HepG2 (cell line): ENCODE measurements at regions not wholly inside any gene's neighbourhood (a gene's known extent, or its start where the extent isn't known, plus 50 kb on each side); places are given as distances from the start of the nearest gene placed in this dataset.

Experiments used
- ATAC-seq: fragments of 200-7000 bp; cut with Tn5 transposase; 3 replicates; pipeline ENCODE4 v1.9.1; 2020; ENCODE audit warnings: mild to moderate bottlenecking, moderate library complexity
- BruUV-seq: library from RNA; stranded (reverse); fragments of 400-500 nt; replicated peaks from 2 replicates; lab custom pipeline; 2021; lab: Mats Ljungman, UMichigan
- CTCF ChIA-PET: fragments of 300-600 bp; formaldehyde crosslinking; extraction: SDS; loops from one replicate; lab custom pipeline; 2021; ENCODE audit warnings: low total read pairs, inconsistent platforms, low intra/inter-chr PET ratio; lab: Yijun Ruan, JAX
- POLR2A ChIA-PET: fragments of 350-600 bp; sonication (Branson Sonifier 250); formaldehyde crosslinking; loops from one replicate; lab custom pipeline; 2020; ENCODE audit warnings: antibody characterized with exemption, inconsistent platforms; lab: Yijun Ruan, JAX
- DNase-seq: peaks from one replicate; pipeline ENCODE4 v3.0.0-alpha.2; 2015; ENCODE audit warnings: low spot score
- FAIRE-seq: peaks from 3 replicates; lab custom pipeline; 2011; peaks lifted over from hg19 to GRCh38; lab: Jason Lieb, UNC
- H2AFZ ChIP-seq: one replicate; pipeline ENCODE4 v1.6.1; 2011; ENCODE audit warnings: low read length, inconsistent platforms
- H3K27ac ChIP-seq: fragments of 300-600 bp; 3 replicates; pipeline ENCODE4 v1.8.0; 2011; ENCODE audit warnings: mixed run types, mild to moderate bottlenecking, mixed read lengths, low read length, inconsistent platforms; ENCODE audit not compliant: insufficient read depth; ENCODE audit errors: extremely low read length
- H3K27me3 ChIP-seq, 2 experiments: fragments of 200-600 bp in 1 of 2; 2 replicates in 1 of 2; 3 replicates in 1 of 2; pipeline versions ENCODE4 v1.6.0 to v1.8.0; 2011; ENCODE audit warnings: low read length in 2 of 2, mild to moderate bottlenecking in 2 of 2, moderate library complexity in 2 of 2, inconsistent platforms in 1 of 2; ENCODE audit not compliant: insufficient read depth in 2 of 2, control insufficient read depth in 1 of 2
- H3K36me3 ChIP-seq, 2 experiments: fragments of 200-600 bp in 1 of 2; replicated peaks in 1 of 2; 2 replicates in 1 of 2; 3 replicates in 1 of 2; pipeline versions ENCODE4 v1.5.1 to v1.8.0; 2011; ENCODE audit warnings: low read length in 2 of 2, inconsistent platforms in 1 of 2; ENCODE audit not compliant: insufficient read depth in 2 of 2, control insufficient read depth in 1 of 2
- H3K4me1 ChIP-seq: 2 replicates; pipeline ENCODE4 v1.5.1; 2012; ENCODE audit warnings: low read length, inconsistent platforms; ENCODE audit not compliant: insufficient read depth
- H3K4me2 ChIP-seq: 2 replicates; pipeline ENCODE4 v1.6.0; 2011; ENCODE audit warnings: low read depth, low read length, inconsistent platforms
- H3K4me3 ChIP-seq, 3 experiments: fragments of 200-600 bp in 1 of 3; sonication (generic), shearing (Covaris generic) in 1 of 3; replicated peaks in 1 of 3; 2 replicates each; pipeline ENCODE4 v1.5.1; 2011 to 2016; ENCODE audit warnings: low read length in 3 of 3, inconsistent platforms in 2 of 3, low read depth in 2 of 3, mild to moderate bottlenecking in 2 of 3, control low read depth in 1 of 3, mixed read lengths in 1 of 3; ENCODE audit not compliant: insufficient read depth in 1 of 3
- H3K79me2 ChIP-seq: one replicate; pipeline ENCODE4 v1.6.1; 2011; ENCODE audit warnings: low read length, inconsistent platforms; ENCODE audit not compliant: insufficient read depth
- H3K9ac ChIP-seq: 2 replicates; pipeline ENCODE4 v1.6.0; 2011; ENCODE audit warnings: mild to moderate bottlenecking, low read depth, low read length, inconsistent platforms; ENCODE audit not compliant: insufficient read depth
- H3K9me3 ChIP-seq: 2 replicates; pipeline ENCODE4 v1.5.1; 2012; ENCODE audit warnings: mild to moderate bottlenecking, low read length
- H4K20me1 ChIP-seq: 2 replicates; pipeline ENCODE4 v1.6.0; 2011; ENCODE audit warnings: inconsistent platforms, mild to moderate bottlenecking, low read length, moderate library complexity; ENCODE audit not compliant: insufficient read depth
- ARNT2 ChIP-seq: sonication (generic); formaldehyde crosslinking; IDR thresholded peaks from 2 replicates; pipeline ENCODE4 v1.8.0; 2022; ENCODE audit warnings: mild to moderate bottlenecking, low read depth, missing genetic modification reagents, moderate library complexity
- CREB1 ChIP-seq, 2 experiments: fragments of 450-650 bp in 1 of 2; IDR thresholded peaks; 2 replicates each; pipeline ENCODE4 v1.6.1; 2016 to 2017; ENCODE audit warnings: control low read depth in 1 of 2, mild to moderate bottlenecking in 1 of 2, missing compliant biosample characterization in 1 of 2, missing genetic modification characterization in 1 of 2
- KLF15 ChIP-seq: sonication (generic); formaldehyde crosslinking; IDR thresholded peaks from 2 replicates; pipeline ENCODE4 v1.8.1; 2023; ENCODE audit warnings: borderline replicate concordance, mild to moderate bottlenecking, inconsistent platforms, missing genetic modification reagents, mixed read lengths
- MAFF ChIP-seq: IDR thresholded peaks from 2 replicates; pipeline ENCODE4 v1.6.1; 2011; ENCODE audit warnings: low read depth, low read length, improper control_type of control experiment
- SIN3A ChIP-seq: IDR thresholded peaks from 2 replicates; pipeline ENCODE4 v1.6.1; 2011; ENCODE audit warnings: low read depth, mild to moderate bottlenecking, control low read depth, low read length, borderline replicate concordance
- SYNCRIP ChIP-seq: fragments of 200-400 bp; formaldehyde crosslinking; IDR thresholded peaks from 2 replicates; pipeline ENCODE4 v1.6.1; 2018; ENCODE audit warnings: mild to moderate bottlenecking, low read depth, low read length; ENCODE audit not compliant: insufficient read depth
- TBL1XR1 ChIP-seq: fragments of 150-350 bp; IDR thresholded peaks from 2 replicates; pipeline ENCODE4 v1.6.1; 2014; ENCODE audit warnings: borderline replicate concordance, low read length; ENCODE audit not compliant: partially characterized antibody
- ZNF10 ChIP-seq: sonication (generic); formaldehyde crosslinking; IDR thresholded peaks from 2 replicates; pipeline ENCODE4 v1.4.0; 2020; ENCODE audit warnings: mild to moderate bottlenecking, low read depth, missing genetic modification reagents, borderline replicate concordance
- ZNF646 ChIP-seq: sonication (generic); formaldehyde crosslinking; IDR thresholded peaks from 2 replicates; pipeline ENCODE4 v1.9.0; 2021; ENCODE audit warnings: mild to moderate bottlenecking, missing genetic modification reagents
- WGBS: methylation state at CpG from one replicate; pipeline ENCODE4 v1.1.6; 2017; ENCODE audit warnings: low lambda C conversion rate; 5-methylcytosine and 5-hydroxymethylcytosine counted together
- in situ Hi-C: cut with HindIII; loops from 2 replicates; pipeline ENCODE4 v1.10.0; 2017; ENCODE audit warnings: low pct_unique_long_range_greater_than_20kb; ENCODE audit not compliant: extremely low pct_ligation_motif_present
- intact Hi-C: fragments of 100-400 bp; cut with micrococcal nuclease; formaldehyde crosslinking; loops from one replicate; pipeline ENCODE4 v1.10.0; 2022; ENCODE audit not compliant: unreplicated experiment
- TF ChIP-seq, protein P1 (sequence below): sonication (generic); formaldehyde crosslinking; IDR thresholded peaks from 2 replicates; pipeline ENCODE4 v1.5.0; 2020; ENCODE audit warnings: mild to moderate bottlenecking, missing genetic modification reagents, borderline replicate concordance

- Histone ChIP-seq H3K9ac (no peak overlapping the region), H3K36me3 (no peaks in the 10 kb centered on the region), H4K20me1 (no peaks in the 10 kb centered on the region), H3K79me2 (no peaks in the 10 kb centered on the region), H2AFZ (no peak overlapping the region), H3K4me1 (peaks cover 9% of the 10 kb centered on the region), H3K9me3 (no peaks in the 10 kb centered on the region), H3K4me2 (no peak overlapping the region), H3K4me3 (no peak overlapping the region), H3K27me3 (peaks cover 0 to 34% of the 10 kb centered on the region in 2 experiments; a peak in 4 of 5 replicates), H3K27ac (no peak overlapping the region)
- no peak for FAIRE-seq
- no TSS peak for BruUV-seq
- in situ Hi-C loops = no loop called here
- ATAC-seq = no peak
- DNase-seq = no peak
- CTCF ChIA-PET = no interaction called here
- 13% methylated on average over 2 of the region's 2 CpGs for WGBS
- POLR2A ChIA-PET = no interaction called here
- intact Hi-C loops = no loop called here
- no peak for TF ChIP-seq ZNF646 (CRISPR knock-in tag)
- no peak for TF ChIP-seq TBL1XR1
- no peak for TF ChIP-seq KLF15 (CRISPR knock-in tag)
- TF ChIP-seq MAFF = no peak
- TF ChIP-seq SIN3A = no peak
- no peak for TF ChIP-seq ARNT2
- TF ChIP-seq ZNF10 (CRISPR knock-in tag) = no peak
- TF ChIP-seq, protein P1, sequence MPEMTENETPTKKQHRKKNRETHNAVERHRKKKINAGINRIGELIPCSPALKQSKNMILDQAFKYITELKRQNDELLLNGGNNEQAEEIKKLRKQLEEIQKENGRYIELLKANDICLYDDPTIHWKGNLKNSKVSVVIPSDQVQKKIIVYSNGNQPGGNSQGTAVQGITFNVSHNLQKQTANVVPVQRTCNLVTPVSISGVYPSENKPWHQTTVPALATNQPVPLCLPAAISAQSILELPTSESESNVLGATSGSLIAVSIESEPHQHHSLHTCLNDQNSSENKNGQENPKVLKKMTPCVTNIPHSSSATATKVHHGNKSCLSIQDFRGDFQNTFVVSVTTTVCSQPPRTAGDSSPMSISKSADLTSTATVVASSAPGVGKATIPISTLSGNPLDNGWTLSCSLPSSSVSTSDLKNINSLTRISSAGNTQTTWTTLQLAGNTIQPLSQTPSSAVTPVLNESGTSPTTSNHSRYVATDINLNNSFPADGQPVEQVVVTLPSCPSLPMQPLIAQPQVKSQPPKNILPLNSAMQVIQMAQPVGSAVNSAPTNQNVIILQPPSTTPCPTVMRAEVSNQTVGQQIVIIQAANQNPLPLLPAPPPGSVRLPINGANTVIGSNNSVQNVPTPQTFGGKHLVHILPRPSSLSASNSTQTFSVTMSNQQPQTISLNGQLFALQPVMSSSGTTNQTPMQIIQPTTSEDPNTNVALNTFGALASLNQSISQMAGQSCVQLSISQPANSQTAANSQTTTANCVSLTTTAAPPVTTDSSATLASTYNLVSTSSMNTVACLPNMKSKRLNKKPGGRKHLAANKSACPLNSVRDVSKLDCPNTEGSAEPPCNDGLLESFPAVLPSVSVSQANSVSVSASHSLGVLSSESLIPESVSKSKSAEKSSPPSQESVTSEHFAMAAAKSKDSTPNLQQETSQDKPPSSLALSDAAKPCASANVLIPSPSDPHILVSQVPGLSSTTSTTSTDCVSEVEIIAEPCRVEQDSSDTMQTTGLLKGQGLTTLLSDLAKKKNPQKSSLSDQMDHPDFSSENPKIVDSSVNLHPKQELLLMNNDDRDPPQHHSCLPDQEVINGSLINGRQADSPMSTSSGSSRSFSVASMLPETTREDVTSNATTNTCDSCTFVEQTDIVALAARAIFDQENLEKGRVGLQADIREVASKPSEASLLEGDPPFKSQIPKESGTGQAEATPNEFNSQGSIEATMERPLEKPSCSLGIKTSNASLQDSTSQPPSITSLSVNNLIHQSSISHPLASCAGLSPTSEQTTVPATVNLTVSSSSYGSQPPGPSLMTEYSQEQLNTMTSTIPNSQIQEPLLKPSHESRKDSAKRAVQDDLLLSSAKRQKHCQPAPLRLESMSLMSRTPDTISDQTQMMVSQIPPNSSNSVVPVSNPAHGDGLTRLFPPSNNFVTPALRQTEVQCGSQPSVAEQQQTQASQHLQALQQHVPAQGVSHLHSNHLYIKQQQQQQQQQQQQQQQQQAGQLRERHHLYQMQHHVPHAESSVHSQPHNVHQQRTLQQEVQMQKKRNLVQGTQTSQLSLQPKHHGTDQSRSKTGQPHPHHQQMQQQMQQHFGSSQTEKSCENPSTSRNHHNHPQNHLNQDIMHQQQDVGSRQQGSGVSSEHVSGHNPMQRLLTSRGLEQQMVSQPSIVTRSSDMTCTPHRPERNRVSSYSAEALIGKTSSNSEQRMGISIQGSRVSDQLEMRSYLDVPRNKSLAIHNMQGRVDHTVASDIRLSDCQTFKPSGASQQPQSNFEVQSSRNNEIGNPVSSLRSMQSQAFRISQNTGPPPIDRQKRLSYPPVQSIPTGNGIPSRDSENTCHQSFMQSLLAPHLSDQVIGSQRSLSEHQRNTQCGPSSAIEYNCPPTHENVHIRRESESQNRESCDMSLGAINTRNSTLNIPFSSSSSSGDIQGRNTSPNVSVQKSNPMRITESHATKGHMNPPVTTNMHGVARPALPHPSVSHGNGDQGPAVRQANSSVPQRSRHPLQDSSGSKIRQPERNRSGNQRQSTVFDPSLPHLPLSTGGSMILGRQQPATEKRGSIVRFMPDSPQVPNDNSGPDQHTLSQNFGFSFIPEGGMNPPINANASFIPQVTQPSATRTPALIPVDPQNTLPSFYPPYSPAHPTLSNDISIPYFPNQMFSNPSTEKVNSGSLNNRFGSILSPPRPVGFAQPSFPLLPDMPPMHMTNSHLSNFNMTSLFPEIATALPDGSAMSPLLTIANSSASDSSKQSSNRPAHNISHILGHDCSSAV (CRISPR knock-in tag) = no peak
- no peak for TF ChIP-seq CREB1 (IDR thresholded peaks at IDR 0.05)
- no peak for TF ChIP-seq CREB1 (CRISPR knock-in tag; IDR thresholded peaks at IDR 0.05)
- TF ChIP-seq SYNCRIP = no peak
These were observed 135.7 kb downstream of the MAIP1 start for GRCh38 chr2:200091126-200091525.
